HG03354 (cell line): ENCODE measurements at regions not wholly inside any gene's neighbourhood (a gene's known extent, or its start where the extent isn't known, plus 50 kb on each side); places are given as distances from the start of the nearest gene placed in this dataset.

ENCODE experiments used
- ATAC-seq: cut with Tn5 transposase; IDR thresholded peaks from one replicate; pipeline ENCODE4 v1.9.1; 2021; ENCODE audit warnings: mild to moderate bottlenecking; ENCODE audit not compliant: unreplicated experiment, poor library complexity, severe bottlenecking

DNA sequence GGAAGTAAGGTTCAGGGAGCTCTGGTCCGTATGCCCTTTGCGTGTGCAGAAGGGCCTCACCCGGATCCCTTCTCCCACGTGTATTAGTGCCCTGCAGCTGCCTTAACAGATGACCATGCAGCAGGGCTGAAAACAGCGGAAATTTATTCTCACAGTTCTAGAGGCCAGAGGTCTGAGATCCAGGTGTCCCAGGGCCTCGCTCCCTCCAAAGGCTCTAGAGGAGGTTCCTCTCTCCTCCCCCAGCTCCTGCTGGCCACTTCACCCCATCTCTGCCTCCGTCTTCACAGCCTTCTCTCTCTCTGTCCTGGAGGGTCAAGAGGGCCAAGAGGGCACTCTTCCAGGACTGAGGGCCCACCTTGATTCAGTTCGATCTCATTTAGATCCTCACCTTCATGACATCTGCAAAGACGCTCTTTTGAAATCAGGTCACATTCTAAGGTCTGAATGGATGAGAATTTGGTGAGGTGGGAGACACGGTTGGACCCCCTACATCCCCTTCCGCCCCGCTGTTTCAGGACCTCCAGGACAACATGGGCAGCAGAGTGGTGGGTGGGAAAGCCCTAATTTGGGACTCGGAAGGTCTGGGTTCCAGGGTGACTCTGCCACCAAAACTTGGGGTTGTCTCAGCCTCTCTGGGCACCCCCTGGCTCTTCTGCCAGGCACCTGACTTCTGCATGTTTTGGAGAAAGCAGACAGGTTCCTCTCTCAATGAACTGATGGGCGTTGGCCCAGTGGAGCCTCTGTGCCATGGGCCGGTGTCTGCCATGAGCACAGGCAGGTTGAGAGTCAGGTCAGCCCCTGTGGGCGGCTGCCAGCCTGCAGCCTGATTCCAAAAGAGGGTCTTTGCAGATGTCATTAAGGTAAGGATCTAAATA, 361.2 kb downstream of the SEC14L1 start:
- ATAC-seq = no peak

- ATAC-seq = no peak
Observed at GRCh38 chr17:77502626-77503292, 362.0 kb downstream of the SEC14L1 start.

- no peak for ATAC-seq
Observed at GRCh38 chr17:77503293-77503655, 362.5 kb downstream of the SEC14L1 start.

DNA sequence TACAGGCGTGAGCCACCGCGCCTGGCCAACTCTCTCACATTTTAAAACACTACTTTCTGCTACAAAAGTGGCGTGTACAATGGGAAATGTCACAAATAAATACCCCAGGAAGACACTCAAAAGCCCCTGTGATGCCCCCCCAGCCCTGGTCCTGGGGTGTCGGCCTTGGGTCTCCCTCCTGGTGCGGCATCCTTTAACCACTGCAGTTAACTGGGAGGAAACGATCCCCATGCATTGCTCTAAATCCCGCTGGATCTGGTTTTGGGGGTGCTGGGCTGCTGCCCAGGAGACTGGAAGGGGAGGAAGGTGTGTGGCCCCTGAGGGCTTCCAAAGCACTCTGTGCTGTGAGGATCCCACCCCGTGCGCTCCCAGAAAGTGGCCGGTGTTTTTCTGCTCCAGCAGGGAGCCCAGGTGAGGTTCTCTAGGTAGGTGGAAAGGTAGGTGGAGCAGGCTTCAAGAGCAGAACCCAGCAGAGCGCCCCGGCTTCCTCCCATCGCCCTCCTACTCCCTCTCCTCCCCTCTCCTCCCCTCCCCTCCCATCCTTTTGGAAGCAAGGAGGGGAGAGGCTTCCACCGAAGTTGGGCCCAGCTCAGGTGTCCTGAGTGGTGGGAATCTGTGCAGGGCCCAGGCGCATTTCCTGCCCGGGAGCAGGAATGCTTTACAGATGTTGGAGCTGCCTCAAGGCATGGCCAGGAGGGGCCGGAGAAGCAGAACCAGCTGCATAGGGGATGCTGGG, 363.3 kb downstream of the SEC14L1 start:
- no peak for ATAC-seq

GRCh38 chr17:77504652-77505155, 363.9 kb downstream of the SEC14L1 start:
- ATAC-seq = no peak

DNA sequence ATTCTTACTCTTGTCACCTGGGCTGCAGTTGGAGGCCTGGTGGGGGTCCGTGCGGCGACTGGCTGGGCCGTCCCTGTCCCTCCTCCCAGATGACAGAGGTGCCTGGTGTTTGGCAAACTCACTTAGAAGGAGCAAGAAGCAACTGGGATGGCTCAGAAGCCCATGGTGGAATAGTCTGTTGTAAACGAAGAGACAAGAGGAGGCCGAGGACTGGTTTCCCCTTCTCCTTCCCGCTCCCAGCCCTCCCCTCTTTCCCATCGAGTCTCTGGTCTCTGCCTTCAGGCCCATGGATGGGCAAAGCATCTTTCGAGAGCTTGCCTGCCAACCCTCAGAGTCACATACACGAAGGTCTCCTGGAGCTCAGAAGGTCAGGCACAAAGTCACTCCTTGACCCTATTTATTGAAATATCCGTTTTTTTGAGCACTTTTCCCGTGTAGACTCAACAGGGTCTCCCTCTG, 364.4 kb downstream of the SEC14L1 start:
- ATAC-seq = no peak

DNA sequence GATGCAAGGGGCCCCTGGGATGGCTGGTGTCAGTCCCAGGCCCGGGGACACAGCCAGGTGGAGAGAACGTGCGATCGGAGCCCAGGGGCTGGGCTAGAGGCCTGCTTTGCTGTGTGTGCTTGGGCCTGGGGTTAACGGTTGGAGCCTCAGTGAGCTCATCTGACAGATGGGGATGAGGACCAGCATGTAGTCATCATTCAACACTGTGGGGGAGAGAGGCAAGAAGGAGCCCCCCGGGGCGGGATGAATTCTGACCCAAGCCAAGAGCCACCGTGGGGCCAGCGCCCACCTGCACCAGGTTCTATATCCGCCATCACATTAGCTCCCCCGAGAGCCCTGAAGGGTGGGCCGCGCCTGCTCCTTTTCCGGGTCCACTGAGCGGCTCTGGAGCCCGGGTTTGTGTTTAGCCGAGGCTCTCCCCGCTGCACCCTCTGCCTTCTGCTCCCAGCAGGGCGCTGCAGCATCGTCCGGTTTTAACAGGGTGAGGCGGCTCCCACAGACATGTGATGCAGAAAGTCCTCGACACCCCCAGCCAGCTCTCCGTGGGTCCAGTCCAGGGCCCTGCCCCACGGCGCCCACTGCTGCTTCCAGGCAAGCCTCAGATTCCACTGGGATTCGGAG, 365.7 kb downstream of the SEC14L1 start:
- ATAC-seq = no peak

GRCh38 chr17:77507111-77507885, 366.5 kb downstream of the SEC14L1 start:
- ATAC-seq = no peak

GRCh38 chr17:77508047-77508715, 367.4 kb downstream of the SEC14L1 start:
- no peak for ATAC-seq

GRCh38 chr17:77509089-77509488, 368.3 kb downstream of the SEC14L1 start:
- ATAC-seq = no peak

DNA sequence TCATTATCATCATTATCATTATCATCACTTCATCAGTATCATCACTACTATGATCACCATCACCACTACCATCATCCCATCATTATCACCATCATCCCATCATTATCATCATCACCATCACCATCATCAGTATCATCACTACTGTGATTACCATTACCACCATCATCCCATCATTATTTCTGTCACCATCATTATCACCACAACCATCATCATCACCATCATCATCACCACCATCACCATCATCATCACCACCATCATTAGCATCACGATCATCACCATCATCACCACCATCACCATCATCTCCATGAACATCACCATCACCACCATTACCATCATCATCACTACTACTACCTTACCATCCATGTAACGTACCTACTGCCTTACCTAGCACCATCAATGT, 368.8 kb downstream of the SEC14L1 start:
- no peak for ATAC-seq

DNA sequence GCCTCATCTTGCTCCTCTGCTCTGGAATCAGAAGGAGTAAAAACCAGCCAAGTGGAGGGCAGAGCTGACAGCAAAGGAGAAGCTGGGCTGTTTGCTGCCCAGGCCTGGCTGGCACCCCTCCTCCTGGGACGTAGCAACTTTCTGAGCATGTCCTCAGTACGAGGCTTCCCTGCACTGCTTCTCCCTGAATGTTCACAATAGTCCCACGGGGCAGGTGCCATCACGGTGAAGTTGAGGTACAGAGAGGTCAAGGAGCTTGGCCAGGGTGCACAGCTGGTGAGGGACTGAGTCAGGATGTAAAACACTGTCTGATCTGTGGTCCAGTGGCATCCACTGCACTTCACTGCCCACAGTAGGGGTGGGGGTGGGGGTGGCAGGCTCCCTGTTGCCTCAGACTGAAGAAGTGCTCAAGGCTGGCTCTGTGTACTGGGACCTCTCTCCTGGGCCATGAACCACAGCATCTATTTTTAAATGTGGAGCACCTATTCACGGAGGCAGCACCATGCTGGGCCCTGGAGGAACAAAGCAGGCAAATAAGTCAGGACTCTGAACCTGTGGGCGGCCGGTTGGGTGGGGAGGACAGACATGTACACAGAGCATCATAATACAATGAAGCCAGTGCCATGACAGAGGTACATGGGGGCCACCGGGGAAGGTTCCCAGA, 369.5 kb downstream of the SEC14L1 start:
- ATAC-seq = no peak

DNA sequence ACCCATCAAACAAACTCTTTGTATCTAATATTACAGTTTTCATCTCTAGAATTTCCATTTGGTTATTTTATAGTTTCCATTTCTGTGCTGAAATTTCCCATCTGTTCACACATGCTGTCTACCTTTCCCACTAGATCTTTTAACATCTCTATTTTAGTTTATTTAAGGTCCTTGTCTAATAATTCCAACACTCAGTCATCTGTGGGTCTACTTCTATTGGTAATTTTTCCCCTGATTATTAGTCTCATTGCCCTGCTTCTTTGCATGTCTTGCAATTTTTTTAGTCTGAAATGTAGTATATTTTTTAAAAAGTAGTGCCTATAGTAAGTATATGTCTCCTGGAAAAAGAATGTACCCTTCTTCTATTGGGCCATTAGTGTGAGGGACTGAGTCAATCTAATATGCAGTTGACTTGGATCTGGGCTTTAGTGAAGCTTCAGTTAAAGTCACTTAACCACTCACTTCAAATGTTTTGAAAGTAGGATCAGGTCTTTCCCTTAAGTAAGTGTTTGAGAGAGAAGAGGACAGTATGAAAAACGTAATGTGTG, 370.8 kb downstream of the SEC14L1 start:
- no peak for ATAC-seq

- no peak for ATAC-seq
Observed at GRCh38 chr17:77512062-77512946, 371.5 kb downstream of the SEC14L1 start.

DNA sequence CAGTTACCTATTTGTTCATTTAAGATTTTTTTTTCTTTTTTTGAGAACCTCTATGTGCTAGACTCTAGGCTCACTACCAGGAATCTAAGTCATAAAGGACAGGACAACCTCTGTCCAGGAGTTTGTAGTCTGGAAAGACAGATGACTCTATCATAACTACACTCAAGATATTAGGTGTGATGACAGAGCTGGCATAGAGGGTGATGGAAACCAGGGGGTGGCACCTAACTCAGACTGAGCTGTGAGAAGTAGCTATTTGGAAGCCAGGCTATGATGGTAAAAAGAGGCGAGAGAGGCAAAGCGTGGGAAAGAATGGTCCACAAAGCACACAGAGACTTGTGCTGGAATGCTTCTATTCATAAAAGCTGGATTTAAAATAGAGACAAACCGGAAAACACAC, 372.3 kb downstream of the SEC14L1 start:
- ATAC-seq = no peak

DNA sequence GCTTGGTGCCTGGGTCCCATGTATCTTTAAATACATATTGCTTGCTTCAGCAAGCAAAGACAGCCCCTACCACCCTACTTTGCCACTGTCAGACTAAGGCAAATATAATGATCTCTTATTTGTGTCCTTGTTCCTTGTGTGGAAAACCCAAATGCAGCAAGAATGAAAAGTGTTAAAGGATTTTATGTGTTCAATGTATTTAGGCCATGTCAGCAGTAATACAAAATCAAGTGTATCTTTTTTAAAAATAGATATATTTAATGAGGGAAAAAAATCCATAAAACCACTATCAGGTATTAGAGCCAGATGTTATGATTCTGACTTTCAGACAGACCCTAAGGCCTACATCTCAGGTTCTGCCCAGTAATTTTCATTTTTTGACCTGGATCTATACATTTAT, 374.5 kb downstream of the SEC14L1 start:
- no peak for ATAC-seq

GRCh38 chr17:77516902-77517301, 376.1 kb downstream of the SEC14L1 start:
- ATAC-seq = no peak
